Neural cell (in vitro differentiated cells): ENCODE measurements at regions not wholly inside any gene's neighbourhood (a gene's known extent, or its start where the extent isn't known, plus 50 kb on each side); places are given as distances from the start of the nearest gene placed in this dataset.

ENCODE experiments used
- H2AFZ ChIP-seq: fragments of 200-600, 300-800 bp; sonication (generic), shearing (Covaris generic); 2 replicates; pipeline ENCODE4 v1.6.0; 2014; ENCODE audit warnings: low read depth, mild to moderate bottlenecking, antibody characterized with exemption, low read length, moderate library complexity
- H3F3A ChIP-seq: fragments of 200-600 bp; shearing (Covaris generic); 2 replicates; pipeline ENCODE4 v1.6.1; 2016; ENCODE audit warnings: mild to moderate bottlenecking, moderate library complexity, mixed read lengths, antibody characterized with exemption, low read length; ENCODE audit not compliant: insufficient read depth, poor library complexity, severe bottlenecking
- H3K27ac ChIP-seq: fragments of 200-600, 300-800 bp; sonication (generic), shearing (Covaris generic); 2 replicates; pipeline ENCODE4 v1.5.1; 2014; ENCODE audit warnings: mild to moderate bottlenecking, low read length, moderate library complexity
- H3K27me3 ChIP-seq: fragments of 300-800, 200-600 bp; sonication (generic), shearing (Covaris generic); 2 replicates; pipeline ENCODE4 v1.6.0; 2014; ENCODE audit warnings: mild to moderate bottlenecking, low read depth, low read length, moderate library complexity; ENCODE audit not compliant: insufficient read depth
- H3K36me3 ChIP-seq: fragments of 300-800, 200-600 bp; sonication (generic), shearing (Covaris generic); 2 replicates; pipeline ENCODE4 v1.5.1; 2014; ENCODE audit warnings: mild to moderate bottlenecking, antibody characterized with exemption, low read length, moderate library complexity; ENCODE audit not compliant: insufficient read depth
- H3K4me2 ChIP-seq: fragments of 300-800, 200-600 bp; sonication (generic), shearing (Covaris generic); 2 replicates; pipeline ENCODE4 v1.6.0; 2014; ENCODE audit warnings: mild to moderate bottlenecking, low read length
- H3K4me3 ChIP-seq: fragments of 300-800, 200-600 bp; sonication (generic), shearing (Covaris generic); 2 replicates; pipeline ENCODE4 v1.5.1; 2014; ENCODE audit warnings: mild to moderate bottlenecking, low read length, moderate library complexity
- H3K79me2 ChIP-seq: fragments of 200-600 bp; shearing (Covaris generic); replicated peaks from 2 replicates; pipeline ENCODE4 v1.6.0; 2014; ENCODE audit warnings: mild to moderate bottlenecking, low read length, moderate library complexity; ENCODE audit not compliant: insufficient read depth
- H3K9ac ChIP-seq: fragments of 300-800, 200-600 bp; sonication (generic), shearing (Covaris generic); 2 replicates; pipeline ENCODE4 v1.6.1; 2016; ENCODE audit warnings: mild to moderate bottlenecking, low read length, mixed read lengths
- H3K9me2 ChIP-seq: fragments of 200-600 bp; shearing (Covaris generic); 2 replicates; pipeline ENCODE4 v1.6.1; 2016; ENCODE audit warnings: mild to moderate bottlenecking, low read length, mixed read lengths; ENCODE audit not compliant: insufficient read depth
- H3K9me3 ChIP-seq: fragments of 200-600, 300-800 bp; sonication (generic), shearing (Covaris generic); 2 replicates; pipeline ENCODE4 v1.6.1; 2016; ENCODE audit warnings: mild to moderate bottlenecking, mixed run types, low read length, moderate library complexity, mixed read lengths
- H4K20me1 ChIP-seq: fragments of 200-600 bp; shearing (Covaris generic); 2 replicates; pipeline ENCODE4 v1.6.1; 2016; ENCODE audit warnings: mild to moderate bottlenecking, mixed run types; ENCODE audit not compliant: insufficient read depth
- CTCF ChIP-seq: fragments of 450-650 bp; IDR thresholded peaks from 2 replicates; pipeline ENCODE4 v1.5.1; 2014; ENCODE audit warnings: antibody characterized with exemption, mild to moderate bottlenecking, moderate library complexity; ENCODE audit not compliant: poor library complexity, severe bottlenecking
- EP300 ChIP-seq: fragments of 450-650 bp; conservative IDR thresholded peaks from 2 replicates; pipeline ENCODE4 v1.6.1; 2014; ENCODE audit warnings: antibody characterized with exemption, mild to moderate bottlenecking, moderate library complexity; ENCODE audit not compliant: poor library complexity, severe bottlenecking
- EZH2 ChIP-seq: fragments of 200-600, 300-800 bp; shearing (Covaris generic), sonication (generic); IDR thresholded peaks from 2 replicates; pipeline ENCODE4 v1.6.1; 2014; ENCODE audit warnings: antibody characterized with exemption, low read length, borderline replicate concordance, mild to moderate bottlenecking; ENCODE audit not compliant: insufficient read depth, poor library complexity, severe bottlenecking
- MXI1 ChIP-seq: fragments of 450-650 bp; conservative IDR thresholded peaks from 2 replicates; pipeline ENCODE4 v1.6.1; 2014; ENCODE audit warnings: antibody characterized with exemption, mild to moderate bottlenecking; ENCODE audit not compliant: poor library complexity, severe bottlenecking
- POLR2AphosphoS5 ChIP-seq: IDR thresholded peaks from 2 replicates; pipeline ENCODE4 v1.6.1; 2012
- RAD21 ChIP-seq: fragments of 450-650 bp; conservative IDR thresholded peaks from 2 replicates; pipeline ENCODE4 v1.6.1; 2014; ENCODE audit warnings: antibody characterized with exemption, mild to moderate bottlenecking, moderate library complexity
- REST ChIP-seq: IDR thresholded peaks from 2 replicates; pipeline ENCODE4 v1.6.1; 2012; ENCODE audit warnings: borderline replicate concordance
- SMC3 ChIP-seq: fragments of 450-650 bp; conservative IDR thresholded peaks from 2 replicates; pipeline ENCODE4 v1.6.1; 2014; ENCODE audit warnings: antibody characterized with exemption, mild to moderate bottlenecking, moderate library complexity; ENCODE audit not compliant: poor library complexity
- TAF1 ChIP-seq: IDR thresholded peaks from 2 replicates; pipeline ENCODE4 v1.6.1; 2012; ENCODE audit warnings: low read depth

GRCh38 chr19:30254158-30254557, 118.0 kb upstream of the ZNF536 start:
- H3K4me3 ChIP-seq: no peak overlapping the region
- H3K79me2 ChIP-seq: no peaks in the 10 kb centered on the region
- H3K36me3 ChIP-seq: no peaks in the 10 kb centered on the region
- H3K4me2 ChIP-seq: no peak overlapping the region
- no peak for TF ChIP-seq REST
- no peak for TF ChIP-seq MXI1
- TF ChIP-seq RAD21: no peak
- TF ChIP-seq EP300: no peak
- TF ChIP-seq EZH2: no peak
- no peak for TF ChIP-seq CTCF
- no peak for TF ChIP-seq TAF1
- TF ChIP-seq POLR2AphosphoS5: no peak
- TF ChIP-seq SMC3: no peak
- no peaks in the 10 kb centered on the region for H3K9me3 ChIP-seq
- no peaks in the 10 kb centered on the region for H4K20me1 ChIP-seq
- no peak overlapping the region for H3K9ac ChIP-seq
- no peaks in the 10 kb centered on the region for H3K27me3 ChIP-seq
- no peaks in the 10 kb centered on the region for H3F3A ChIP-seq
- H2AFZ ChIP-seq: no peak overlapping the region
- H3K9me2 ChIP-seq: no peaks in the 10 kb centered on the region
- H3K27ac ChIP-seq: no peak overlapping the region

GRCh38 chr19:30254789-30255188, 117.4 kb upstream of the ZNF536 start:
- no peak overlapping the region for H3K4me2 ChIP-seq

More at GRCh38 chr19:30254789-30255188, 117.4 kb upstream of the ZNF536 start:
- H3K9me3 ChIP-seq: no peaks in the 10 kb centered on the region
- no peaks in the 10 kb centered on the region for H3K36me3 ChIP-seq
- H3K9ac ChIP-seq: no peak overlapping the region
- H3K4me3 ChIP-seq: no peak overlapping the region
- no peaks in the 10 kb centered on the region for H3K9me2 ChIP-seq
- H3K27me3 ChIP-seq: no peaks in the 10 kb centered on the region
- no peaks in the 10 kb centered on the region for H3K79me2 ChIP-seq
- no peaks in the 10 kb centered on the region for H3F3A ChIP-seq
- TF ChIP-seq EP300: no peak
- no peak for TF ChIP-seq SMC3
- TF ChIP-seq POLR2AphosphoS5: no peak
- TF ChIP-seq RAD21: no peak
- TF ChIP-seq TAF1: no peak
- no peak for TF ChIP-seq REST
- no peak for TF ChIP-seq MXI1
- no peak overlapping the region for H2AFZ ChIP-seq
- no peaks in the 10 kb centered on the region for H4K20me1 ChIP-seq
- H3K27ac ChIP-seq: no peak overlapping the region
